ENCODE measurements at regions not wholly inside any gene's neighbourhood (a gene's known extent, or its start where the extent isn't known, plus 50 kb on each side); places are given as distances from the start of the nearest gene placed in this dataset.

DNA sequence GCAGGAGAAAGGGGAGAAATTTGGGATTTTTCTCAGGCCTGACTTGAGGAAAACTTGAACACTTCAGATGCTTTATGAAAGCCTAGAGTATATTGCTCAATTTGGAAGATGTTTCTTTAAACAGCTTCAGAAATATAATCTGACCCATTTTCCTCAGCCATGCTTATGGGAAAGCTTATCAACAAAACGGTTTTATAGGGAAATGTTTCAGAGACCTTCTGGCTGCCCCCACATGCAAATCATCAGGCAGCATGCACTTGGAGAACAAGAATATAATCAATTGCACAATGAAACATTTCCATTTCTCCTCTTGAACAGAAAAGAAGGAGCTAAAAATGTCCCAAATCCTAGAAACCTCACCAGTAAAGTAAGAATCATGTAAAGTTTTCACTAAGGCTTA is 411.2 kb upstream of the ETAA1 start:
- H3K27me3 ChIP-seq (ENCODE audit: control insufficient read depth, insufficient read depth, low read length) = no peaks in the 10 kb centered on the region
- in situ Hi-C loops (cut with HindIII; ENCODE audit: low pct_unique_long_range_greater_than_20kb, low sequenced_read_pairs) (no loop called here), intact Hi-C loops (cut with micrococcal nuclease; ENCODE audit: unreplicated experiment) (no loop called here)
- no peak for ATAC-seq
- no peak for DNase-seq (ENCODE audit: low read depth, low spot score)
- BruUV-seq (replicated peaks) = no TSS peak
- no peaks in the 10 kb centered on the region for H3K9me3 ChIP-seq (ENCODE audit: control insufficient read depth, insufficient read depth, low read depth, low read length)
- no peaks in the 10 kb centered on the region for H3K36me3 ChIP-seq (ENCODE audit: control insufficient read depth, insufficient read depth, low read length)
- no peak overlapping the region for H3K27ac ChIP-seq (ENCODE audit: low read length)
- TF ChIP-seq REST (IDR thresholded peaks at IDR 0.05; ENCODE audit: insufficient read depth in 1 of 2, low read depth in 2 of 2, low read length in 1 of 2) = no peak
- TF ChIP-seq TCF7L2 (IDR thresholded peaks at IDR 0.05; ENCODE audit: low read depth, low read length) = no peak
- no peak for TF ChIP-seq POLR2AphosphoS5 (IDR thresholded peaks at IDR 0.05; ENCODE audit: low read depth, low read length)
- no peak for TF ChIP-seq SIN3A (IDR thresholded peaks at IDR 0.05; ENCODE audit: borderline replicate concordance, insufficient read depth, low read depth, low read length)
- no peak for TF ChIP-seq CTCF (IDR thresholded peaks at IDR 0.05)
- no peaks in the 10 kb centered on the region for H3K4me1 ChIP-seq (ENCODE audit: control insufficient read depth, insufficient read depth, low read length)
- H3K4me3 ChIP-seq (ENCODE audit: low read depth in 2 of 2, low read length in 2 of 2) = no peak overlapping the region
- POLR2A ChIA-PET = no interaction called here
- CTCF ChIA-PET = no interaction called here

GRCh38 chr2:66987733-66988132 is 409.4 kb upstream of the ETAA1 start:
- POLR2A ChIA-PET = no interaction called here
- CTCF ChIA-PET = no interaction called here
- H3K27ac ChIP-seq (ENCODE audit: low read length) = no peak overlapping the region

More at GRCh38 chr2:66987733-66988132, 409.4 kb upstream of the ETAA1 start:
- no peaks in the 10 kb centered on the region for H3K27me3 ChIP-seq (ENCODE audit: control insufficient read depth, insufficient read depth, low read length)
- intact Hi-C loops (cut with micrococcal nuclease; ENCODE audit: unreplicated experiment) (no loop called here), in situ Hi-C loops (cut with HindIII; ENCODE audit: low pct_unique_long_range_greater_than_20kb, low sequenced_read_pairs) (no loop called here)
- no peak for DNase-seq (ENCODE audit: low read depth, low spot score)
- no peaks in the 10 kb centered on the region for H3K4me1 ChIP-seq (ENCODE audit: control insufficient read depth, insufficient read depth, low read length)
- ATAC-seq = no peak
- no peak overlapping the region for H3K4me3 ChIP-seq (ENCODE audit: low read depth in 2 of 2, low read length in 2 of 2)
- no peaks in the 10 kb centered on the region for H3K9me3 ChIP-seq (ENCODE audit: control insufficient read depth, insufficient read depth, low read depth, low read length)
- no TSS peak for BruUV-seq (replicated peaks)
- no peak for TF ChIP-seq SIN3A (IDR thresholded peaks at IDR 0.05; ENCODE audit: borderline replicate concordance, insufficient read depth, low read depth, low read length)
- TF ChIP-seq CTCF (IDR thresholded peaks at IDR 0.05) = no peak
- no peak for TF ChIP-seq REST (IDR thresholded peaks at IDR 0.05; ENCODE audit: insufficient read depth in 1 of 2, low read depth in 2 of 2, low read length in 1 of 2)
- TF ChIP-seq POLR2AphosphoS5 (IDR thresholded peaks at IDR 0.05; ENCODE audit: low read depth, low read length) = no peak
- no peak for TF ChIP-seq TCF7L2 (IDR thresholded peaks at IDR 0.05; ENCODE audit: low read depth, low read length)
- no peaks in the 10 kb centered on the region for H3K36me3 ChIP-seq (ENCODE audit: control insufficient read depth, insufficient read depth, low read length)
